Thyroid gland (tissue), 4 donors: ENCODE measurements at regions not wholly inside any gene's neighbourhood (a gene's known extent, or its start where the extent isn't known, plus 50 kb on each side); places are given as distances from the start of the nearest gene placed in this dataset.

Source experiments
- POLR2A ChIP-seq, 2 donors: fragments of 450-650 bp; IDR thresholded peaks; one replicate each; pipeline ENCODE4 v1.6.1; 2017; ENCODE audit warnings: antibody characterized with exemption in 2 of 2, mild to moderate bottlenecking in 2 of 2, moderate library complexity in 1 of 2
- TF ChIP-seq, protein P1 (sequence below), 6 experiments: fragments of 200-600 bp in 3 of 6; fragments of 450-650 bp in 3 of 6; sonication (generic) in 3 of 6; IDR thresholded peaks; one replicate each; pipeline ENCODE4 v1.5.1; 2016 to 2019; ENCODE audit warnings: antibody characterized with exemption in 6 of 6, mild to moderate bottlenecking in 2 of 6, inconsistent platforms in 1 of 6, moderate library complexity in 1 of 6

DNA sequence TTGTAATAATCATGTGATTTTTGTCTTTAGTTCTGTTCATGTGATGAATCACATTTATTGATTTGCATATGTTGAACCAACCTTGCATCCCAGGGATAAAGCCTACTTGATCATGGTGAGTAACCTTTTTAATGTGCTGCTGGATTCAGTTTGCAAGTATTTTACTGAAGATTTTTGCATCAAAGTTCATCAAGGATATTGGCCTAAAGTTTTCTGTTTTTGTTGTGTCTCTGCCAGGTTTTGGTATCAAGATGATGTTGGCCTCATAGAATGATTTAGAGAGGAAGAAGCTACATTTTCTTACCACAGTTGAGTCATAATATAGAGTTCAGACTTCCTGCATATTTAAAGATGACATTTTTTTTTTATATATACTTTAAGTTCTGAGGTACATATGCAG, 455.9 kb downstream of the PLPP3 start:
- TF ChIP-seq, protein P1, sequence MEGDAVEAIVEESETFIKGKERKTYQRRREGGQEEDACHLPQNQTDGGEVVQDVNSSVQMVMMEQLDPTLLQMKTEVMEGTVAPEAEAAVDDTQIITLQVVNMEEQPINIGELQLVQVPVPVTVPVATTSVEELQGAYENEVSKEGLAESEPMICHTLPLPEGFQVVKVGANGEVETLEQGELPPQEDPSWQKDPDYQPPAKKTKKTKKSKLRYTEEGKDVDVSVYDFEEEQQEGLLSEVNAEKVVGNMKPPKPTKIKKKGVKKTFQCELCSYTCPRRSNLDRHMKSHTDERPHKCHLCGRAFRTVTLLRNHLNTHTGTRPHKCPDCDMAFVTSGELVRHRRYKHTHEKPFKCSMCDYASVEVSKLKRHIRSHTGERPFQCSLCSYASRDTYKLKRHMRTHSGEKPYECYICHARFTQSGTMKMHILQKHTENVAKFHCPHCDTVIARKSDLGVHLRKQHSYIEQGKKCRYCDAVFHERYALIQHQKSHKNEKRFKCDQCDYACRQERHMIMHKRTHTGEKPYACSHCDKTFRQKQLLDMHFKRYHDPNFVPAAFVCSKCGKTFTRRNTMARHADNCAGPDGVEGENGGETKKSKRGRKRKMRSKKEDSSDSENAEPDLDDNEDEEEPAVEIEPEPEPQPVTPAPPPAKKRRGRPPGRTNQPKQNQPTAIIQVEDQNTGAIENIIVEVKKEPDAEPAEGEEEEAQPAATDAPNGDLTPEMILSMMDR (IDR thresholded peaks at IDR 0.05), result no peak
- no peak for TF ChIP-seq POLR2A (IDR thresholded peaks at IDR 0.05)
